DMS153 treated with DMSO at 0.1 percent for 48 hours (cell line): ENCODE measurements at regions not wholly inside any gene's neighbourhood (a gene's known extent, or its start where the extent isn't known, plus 50 kb on each side); places are given as distances from the start of the nearest gene placed in this dataset.
"Not testable (repeated sequence)": the region's sequence is repeated elsewhere in the genome, so short reads cannot be mapped to it uniquely, and the experiment has no call there.

Experiments used
- DNase-seq: peaks from one replicate; lab custom pipeline; 2025; ENCODE audit not compliant: unreplicated experiment; lab: John Stamatoyannopoulos, UW

DNA sequence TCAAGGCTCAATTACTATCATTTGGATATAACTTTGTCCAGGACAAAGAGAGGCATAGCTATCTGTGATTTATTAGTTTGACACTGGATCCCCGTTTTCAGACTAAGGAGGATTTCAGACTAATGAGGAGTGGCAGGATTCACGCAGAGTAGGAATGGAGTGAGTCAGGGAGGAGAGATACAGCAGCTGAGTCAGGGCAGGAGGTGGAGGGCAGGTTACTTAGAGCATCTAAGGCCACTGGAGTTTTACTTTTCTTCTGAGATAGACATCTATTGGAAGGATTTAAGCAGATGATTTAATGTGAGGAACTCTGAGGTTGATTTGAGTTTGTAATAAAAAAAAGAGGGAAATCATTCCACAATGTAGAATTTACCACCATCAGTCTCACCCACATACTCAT lies 110.6 kb downstream of the RPIA start:
- DNase-seq: not testable (repeated sequence)

- DNase-seq: no peak
Measured at GRCh38 chr2:88807237-88807962, 115.9 kb downstream of the RPIA start.

DNA sequence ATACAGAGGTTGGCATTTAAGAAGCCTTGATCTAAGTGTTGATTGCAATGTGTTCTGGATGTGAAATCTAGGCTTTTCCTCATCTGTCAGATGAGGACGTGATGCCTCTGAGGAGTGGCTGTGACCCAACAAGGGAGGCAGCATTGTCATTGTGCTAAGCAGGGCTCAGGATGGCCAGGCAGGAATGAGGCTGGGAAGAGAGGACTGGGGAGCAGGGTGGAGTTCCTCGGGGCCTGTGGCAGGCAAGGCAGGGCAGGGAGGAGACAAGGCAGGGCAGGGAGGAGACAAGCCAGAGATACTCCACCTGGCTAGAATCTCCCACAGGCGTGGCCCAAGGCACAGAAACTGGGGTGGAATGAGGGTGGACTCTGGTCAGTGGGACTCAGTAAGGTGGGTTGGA lies 116.6 kb downstream of the RPIA start:
- no peak for DNase-seq

DNA sequence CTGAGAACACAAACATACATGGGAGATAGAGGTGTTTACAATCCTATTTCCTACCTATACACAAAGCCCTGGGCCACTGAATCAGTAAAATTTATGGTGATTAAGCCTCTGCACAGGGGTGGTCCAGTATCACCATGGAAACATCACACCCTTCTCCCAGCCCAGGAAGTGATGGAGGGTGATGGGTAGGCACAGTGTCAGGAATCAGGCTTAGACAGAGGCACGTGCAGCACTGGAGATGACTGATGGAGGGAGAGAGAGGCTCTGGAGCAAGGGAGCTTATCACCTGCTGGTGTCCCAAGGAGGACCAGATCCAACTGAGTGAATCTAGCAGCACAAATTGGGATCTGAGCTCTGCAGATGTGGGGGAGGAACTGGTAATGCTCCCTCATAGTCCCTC lies 117.2 kb downstream of the RPIA start:
- DNase-seq: no peak

DNA sequence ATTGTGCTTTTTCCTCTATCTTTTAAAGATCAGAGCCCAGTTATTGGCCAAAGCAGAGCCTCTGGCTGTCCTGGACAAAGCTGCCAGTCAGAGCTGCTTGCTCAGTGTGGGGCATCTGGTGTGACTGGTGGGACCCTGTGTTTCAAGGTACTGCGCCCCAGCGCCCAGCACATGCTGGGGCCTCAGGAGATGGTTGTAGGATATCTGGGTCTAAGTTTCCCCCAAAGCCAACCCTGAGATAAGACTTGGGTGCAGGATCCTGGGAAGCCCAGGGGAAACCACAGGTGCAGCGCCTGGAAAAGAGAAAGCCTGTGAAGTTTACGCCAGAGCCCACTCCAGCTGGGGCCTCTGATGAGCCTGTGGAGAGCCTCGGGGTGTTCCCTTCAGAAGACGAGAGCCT lies 117.7 kb downstream of the RPIA start:
- DNase-seq: no peak

GRCh38 chr2:88810017-88810416 lies 118.5 kb downstream of the RPIA start:
- DNase-seq: peak; percentile 15

GRCh38 chr2:88810488-88810887 lies 119.0 kb downstream of the RPIA start:
- no peak for DNase-seq

- DNase-seq: no peak
Measured at GRCh38 chr2:88811233-88811632, 119.8 kb downstream of the RPIA start.

DNA sequence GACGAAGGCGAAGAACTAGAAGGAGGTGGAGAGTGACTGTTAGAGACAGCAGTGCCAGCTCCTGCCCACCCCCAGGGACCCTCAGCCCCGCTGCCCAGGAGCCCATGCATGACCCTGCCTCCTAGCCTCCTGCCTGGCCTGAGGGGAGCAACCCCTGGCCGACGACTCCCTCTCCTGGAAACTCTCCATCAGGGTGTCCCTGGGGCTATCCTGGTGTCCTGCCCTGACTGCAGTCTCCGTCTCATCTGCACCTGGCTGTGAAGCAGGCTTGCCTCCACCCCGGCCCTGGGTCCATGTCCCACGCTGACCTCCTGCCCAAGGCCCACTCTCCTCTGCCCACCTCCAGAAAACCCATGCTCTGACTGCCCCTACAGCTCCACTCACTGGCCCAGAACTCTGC lies 120.2 kb downstream of the RPIA start:
- DNase-seq: no peak

- no peak for DNase-seq
Measured at GRCh38 chr2:88813612-88814011, 122.1 kb downstream of the RPIA start.

DNA sequence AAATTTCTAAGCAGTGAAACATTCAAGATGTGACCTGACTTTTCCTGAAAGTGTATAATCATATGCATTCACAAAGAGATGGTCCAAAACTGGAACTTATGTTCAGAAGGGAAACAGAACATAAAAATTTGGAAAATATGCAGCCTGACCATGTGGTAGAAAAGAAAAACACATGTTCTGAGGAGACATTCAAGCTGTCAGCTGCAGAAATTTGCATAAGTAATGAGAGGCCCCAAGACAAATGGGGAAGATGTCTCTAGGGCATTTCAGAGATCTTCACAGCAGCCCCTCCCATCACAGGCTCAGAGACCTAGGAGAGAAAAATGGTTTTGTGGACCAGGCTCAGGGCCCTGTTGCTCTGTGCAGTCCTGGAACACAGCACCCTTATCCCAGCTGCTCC lies 123.8 kb downstream of the RPIA start:
- no peak for DNase-seq

GRCh38 chr2:88815697-88816096 lies 124.2 kb downstream of the RPIA start:
- no peak for DNase-seq

DNA sequence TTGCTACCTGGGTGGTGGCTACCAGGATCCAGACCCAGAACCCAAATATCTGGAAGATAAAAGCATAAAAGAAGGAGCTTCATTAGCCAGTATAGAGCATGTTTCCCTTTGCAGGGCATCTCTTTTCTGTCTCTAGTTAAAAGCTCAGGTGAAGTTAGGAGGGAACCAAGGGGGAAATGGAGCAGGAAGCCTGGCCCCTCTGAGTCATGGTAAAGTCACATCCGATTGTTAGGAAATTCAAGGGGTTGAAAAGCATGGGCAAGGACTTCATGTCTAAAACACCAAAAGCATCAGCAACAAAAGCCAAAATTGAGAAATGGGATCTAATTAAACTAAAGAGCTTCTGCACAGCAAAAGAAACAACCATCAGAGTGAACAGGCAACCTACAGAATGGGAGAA lies 126.9 kb downstream of the RPIA start:
- no peak for DNase-seq

- DNase-seq: no peak
Measured at GRCh38 chr2:88824951-88825350, 133.5 kb downstream of the RPIA start.

DNA sequence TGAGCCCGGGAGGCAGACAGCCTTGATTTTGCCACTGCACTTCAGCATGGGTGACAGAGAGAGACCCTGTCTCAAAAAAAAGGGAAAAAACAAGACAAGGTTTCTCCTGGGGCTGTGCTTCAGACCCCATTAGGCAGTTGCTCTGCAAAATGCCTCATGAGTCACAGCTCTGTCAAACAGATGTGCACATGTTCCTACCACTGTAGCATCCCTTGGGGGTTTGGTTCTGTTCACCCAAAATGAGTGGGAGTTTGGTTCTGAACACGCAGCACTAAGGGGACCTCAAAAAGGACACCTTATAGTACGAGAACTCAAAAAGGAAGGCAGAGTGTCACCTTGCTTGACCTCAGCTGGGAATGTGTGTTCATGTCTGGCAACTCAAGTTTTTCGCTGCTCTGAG lies 134.9 kb downstream of the RPIA start:
- no peak for DNase-seq

DNA sequence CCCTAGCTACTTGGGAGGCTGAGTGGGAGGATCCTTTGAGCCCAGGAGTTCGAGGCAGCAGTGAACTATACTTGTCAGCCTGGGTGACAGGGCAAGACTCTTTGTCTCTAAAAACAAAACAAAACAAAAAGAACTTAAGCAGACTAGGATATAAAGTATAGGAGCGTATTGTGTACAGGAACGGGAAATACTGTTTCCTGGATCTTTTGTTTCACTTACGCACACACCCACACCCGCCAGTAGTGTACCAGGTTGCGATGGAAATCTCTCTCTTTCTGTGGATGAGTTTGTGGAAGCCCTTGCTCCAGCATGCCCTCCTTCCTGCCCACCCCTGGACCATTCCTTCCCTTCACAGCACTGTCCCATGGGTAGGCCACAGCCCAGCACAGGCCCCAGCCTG lies 136.3 kb downstream of the RPIA start:
- DNase-seq: no peak

- no peak for DNase-seq
Measured at GRCh38 chr2:88828397-88829137, 137.1 kb downstream of the RPIA start.

- no peak for DNase-seq
Measured at GRCh38 chr2:88829607-88830463, 138.4 kb downstream of the RPIA start.

DNA sequence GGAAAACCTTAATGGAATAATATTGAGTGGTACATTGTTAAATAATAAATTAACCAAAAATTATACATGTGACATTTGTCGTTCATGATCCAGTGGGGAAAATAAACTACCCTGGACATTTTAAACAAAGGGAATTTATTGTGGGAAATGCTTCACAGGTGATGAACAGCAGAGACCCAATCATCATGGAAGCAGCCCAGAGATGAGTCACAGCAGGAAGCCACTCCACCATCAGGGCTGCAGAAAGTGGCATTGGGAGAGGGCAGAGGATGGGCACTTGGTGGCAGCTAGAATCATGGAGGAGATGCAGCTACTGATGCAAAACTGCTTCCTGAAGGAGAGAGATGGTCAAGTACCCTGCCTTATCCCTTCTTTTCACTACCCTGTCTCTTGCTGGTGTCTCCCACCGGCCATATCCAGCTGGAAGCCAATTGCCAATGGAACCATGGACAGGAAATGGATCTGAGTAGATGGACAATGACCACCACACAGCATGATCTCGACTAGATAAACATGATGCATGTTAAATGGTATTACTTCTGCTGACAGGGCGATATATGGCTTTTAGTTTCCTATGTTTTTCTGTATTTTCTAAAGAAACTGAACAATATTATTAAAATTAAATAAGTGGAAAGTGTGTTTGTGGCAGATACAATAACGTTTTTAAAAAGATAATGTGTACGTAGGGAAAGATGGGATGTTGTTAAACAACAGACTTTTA lies 139.8 kb downstream of the RPIA start:
- DNase-seq: no peak

DNA sequence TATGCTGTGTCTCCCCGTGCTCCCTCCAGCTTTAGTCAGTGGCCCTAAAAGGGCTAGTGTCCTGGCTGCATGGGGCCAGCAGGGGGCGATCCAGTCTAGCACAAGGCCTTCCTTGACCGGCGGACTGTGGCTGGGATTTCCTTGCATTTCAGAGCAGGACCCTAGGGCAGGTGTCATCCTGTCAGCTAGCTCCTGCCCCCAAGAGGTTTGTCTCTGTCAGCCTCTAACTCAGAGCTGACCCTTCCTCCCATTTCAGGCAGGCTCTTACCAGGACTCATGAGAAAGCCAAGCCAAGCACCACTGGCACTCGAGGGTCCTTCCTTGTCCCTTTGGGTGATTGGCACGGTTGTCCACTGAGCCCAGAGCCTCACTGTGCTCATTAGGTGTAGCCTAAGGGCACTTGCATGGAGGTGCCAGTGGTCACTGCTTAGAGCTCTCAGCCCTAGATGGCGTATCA lies 140.3 kb downstream of the RPIA start:
- no peak for DNase-seq
